Loucy (cell line): ENCODE measurements at regions not wholly inside any gene's neighbourhood (a gene's known extent, or its start where the extent isn't known, plus 50 kb on each side); places are given as distances from the start of the nearest gene placed in this dataset.

ENCODE experiments used
- H2AFZ ChIP-seq: fragments of 200-600 bp; sonication (generic); 2 replicates; pipeline ENCODE4 v1.6.0; 2016; ENCODE audit warnings: antibody characterized with exemption, mild to moderate bottlenecking, low read length, moderate library complexity
- H3F3A ChIP-seq: fragments of 200-600 bp; 2 replicates; pipeline ENCODE4 v1.6.0; 2016; ENCODE audit warnings: antibody characterized with exemption, low read depth, mild to moderate bottlenecking
- H3K27me3 ChIP-seq: fragments of 200-600 bp; sonication (generic); 2 replicates; pipeline ENCODE4 v1.6.1; 2014; ENCODE audit warnings: low read length, mild to moderate bottlenecking; ENCODE audit not compliant: insufficient read depth, poor library complexity, severe bottlenecking
- H3K36me3 ChIP-seq: fragments of 200-600 bp; sonication (generic); 2 replicates; pipeline ENCODE4 v1.6.1; 2016; ENCODE audit warnings: low read length; ENCODE audit not compliant: insufficient read depth
- H3K4me1 ChIP-seq: fragments of 200-600 bp; sonication (generic); 2 replicates; pipeline ENCODE4 v1.5.1; 2014; ENCODE audit warnings: low read length, mild to moderate bottlenecking; ENCODE audit not compliant: insufficient read depth, poor library complexity, severe bottlenecking
- H3K4me2 ChIP-seq: fragments of 200-600 bp; sonication (generic); 2 replicates; pipeline ENCODE4 v1.6.0; 2014; ENCODE audit warnings: antibody characterized with exemption, low read length, low read depth, mild to moderate bottlenecking; ENCODE audit not compliant: poor library complexity, severe bottlenecking
- H3K4me3 ChIP-seq: fragments of 200-600 bp; sonication (generic); 2 replicates; pipeline ENCODE4 v1.5.1; 2014; ENCODE audit warnings: low read length, mild to moderate bottlenecking, mixed read lengths; ENCODE audit not compliant: poor library complexity, severe bottlenecking
- H3K79me2 ChIP-seq: fragments of 200-600 bp; sonication (generic); 2 replicates; pipeline ENCODE4 v1.6.1; 2014; ENCODE audit warnings: low read length; ENCODE audit not compliant: insufficient read depth
- H3K9ac ChIP-seq: fragments of 200-600 bp; sonication (generic); 2 replicates; pipeline ENCODE4 v1.6.0; 2014; ENCODE audit warnings: mild to moderate bottlenecking, low read depth, low read length, moderate library complexity; ENCODE audit not compliant: poor library complexity, severe bottlenecking
- H3K9me2 ChIP-seq: fragments of 200-600 bp; sonication (generic); replicated peaks from 2 replicates; pipeline ENCODE4 v1.6.1; 2016; ENCODE audit warnings: low read depth, low read length, mixed read lengths
- H3K9me3 ChIP-seq: fragments of 200-600 bp; sonication (generic); 2 replicates; pipeline ENCODE4 v1.6.1; 2014; ENCODE audit warnings: mild to moderate bottlenecking, antibody characterized with exemption, low read length, low read depth; ENCODE audit not compliant: insufficient read depth
- H4K20me1 ChIP-seq: fragments of 200-600 bp; sonication (generic); 2 replicates; pipeline ENCODE4 v1.6.0; 2014; ENCODE audit warnings: antibody characterized with exemption, low read length, mild to moderate bottlenecking; ENCODE audit not compliant: insufficient read depth, poor library complexity, severe bottlenecking
- CTCF ChIP-seq: fragments of 200-600 bp; sonication (generic); conservative IDR thresholded peaks from 2 replicates; pipeline ENCODE4 v1.5.1; 2014; ENCODE audit warnings: mild to moderate bottlenecking, antibody characterized with exemption, low read length
- EZH2phosphoT487 ChIP-seq: fragments of 200-600 bp; IDR thresholded peaks from 2 replicates; pipeline ENCODE4 v1.6.1; 2018; ENCODE audit warnings: antibody characterized with exemption, mild to moderate bottlenecking, moderate library complexity, borderline replicate concordance

GRCh38 chr10:100693821-100694220 is 51.6 kb upstream of the PAX2 start:
- Histone ChIP-seq H4K20me1 (no peaks in the 10 kb centered on the region), H3K4me3 (no peak overlapping the region), H3K4me1 (peaks cover 12% of the 10 kb centered on the region), H3K27me3 (no peaks in the 10 kb centered on the region), H2AFZ (peak overlapping the region; percentile 47; the same call in 1 of the 2 replicates), H3K36me3 (no peaks in the 10 kb centered on the region), H3K9me2 (no peaks in the 10 kb centered on the region), H3K79me2 (no peaks in the 10 kb centered on the region), H3K9ac (no peak overlapping the region), H3K9me3 (no peaks in the 10 kb centered on the region), H3K4me2 (peak overlapping the region; percentile 22), H3F3A (no peaks in the 10 kb centered on the region)
- TF ChIP-seq EZH2phosphoT487 (no peak), CTCF (no peak)
